Endothelial cell of umbilical vein (primary cell): ENCODE measurements at regions not wholly inside any gene's neighbourhood (a gene's known extent, or its start where the extent isn't known, plus 50 kb on each side); places are given as distances from the start of the nearest gene placed in this dataset.
"Not testable (repeated sequence)": the region's sequence is repeated elsewhere in the genome, so short reads cannot be mapped to it uniquely, and the experiment has no call there.

Experiments used
- BruUV-seq: library from RNA; stranded (reverse); fragments of 400-500 nt; replicated peaks from 2 replicates; lab custom pipeline; 2021; lab: Mats Ljungman, UMichigan
- CTCF ChIA-PET: fragments of 300-600, 350-600 bp; sonication (Branson Sonifier 250); formaldehyde crosslinking; loops from one replicate; lab custom pipeline; 2021; ENCODE audit warnings: antibody characterized with exemption, inconsistent platforms; lab: Charles Lee
- POLR2A ChIA-PET: fragments of 300-600, 350-600 bp; sonication (Branson Sonifier 250); formaldehyde crosslinking; loops from one replicate; lab custom pipeline; 2021; ENCODE audit warnings: antibody characterized with exemption, inconsistent platforms; lab: Charles Lee
- DNase-seq: peaks from one replicate; pipeline ENCODE4 v3.0.0-alpha.2; 2011; ENCODE audit warnings: low read depth, low spot score
- FAIRE-seq: peaks from 2 replicates; lab custom pipeline; 2011; peaks lifted over from hg19 to GRCh38; lab: Jason Lieb, UNC
- H2AFZ ChIP-seq: 2 replicates; pipeline ENCODE4 v1.6.0; 2012; ENCODE audit warnings: low read depth, low read length, control low read depth, inconsistent platforms
- H3K27ac ChIP-seq: 2 replicates; pipeline ENCODE4 v1.5.1; 2011; ENCODE audit warnings: low read depth, mild to moderate bottlenecking, control low read depth, low read length, moderate library complexity; ENCODE audit not compliant: insufficient read depth
- H3K27me3 ChIP-seq, 2 experiments: 2 replicates each; pipeline versions ENCODE4 v1.6.0 to v1.6.1; 2011; ENCODE audit warnings: low read length in 2 of 2, mixed read lengths in 1 of 2; ENCODE audit not compliant: control insufficient read depth in 2 of 2, insufficient read depth in 2 of 2
- H3K36me3 ChIP-seq, 2 experiments: 2 replicates in 1 of 2; 3 replicates in 1 of 2; pipeline ENCODE4 v1.5.1; 2011; ENCODE audit warnings: low read length in 2 of 2, mild to moderate bottlenecking in 1 of 2, moderate library complexity in 1 of 2; ENCODE audit not compliant: control insufficient read depth in 2 of 2, insufficient read depth in 2 of 2; ENCODE audit errors: extremely low read depth in 1 of 2
- H3K4me1 ChIP-seq: 3 replicates; pipeline ENCODE4 v1.5.1; 2011; ENCODE audit warnings: mild to moderate bottlenecking, low read length; ENCODE audit not compliant: control insufficient read depth, insufficient read depth; ENCODE audit errors: extremely low read depth
- H3K4me2 ChIP-seq: 2 replicates; pipeline ENCODE4 v1.6.1; 2011; ENCODE audit warnings: low read length, control low read depth, mixed read lengths; ENCODE audit not compliant: insufficient read depth
- H3K4me3 ChIP-seq, 3 experiments: fragments of 200-600 bp in 1 of 3; sonication (generic), shearing (Covaris generic) in 1 of 3; replicated peaks in 1 of 3; 2 replicates each; pipeline ENCODE4 v1.5.1; 2011 to 2016; ENCODE audit warnings: control low read depth in 3 of 3, low read length in 3 of 3, mild to moderate bottlenecking in 2 of 3, inconsistent platforms in 1 of 3, low read depth in 1 of 3, moderate library complexity in 1 of 3; ENCODE audit not compliant: insufficient read depth in 1 of 3
- H3K79me2 ChIP-seq: 2 replicates; pipeline ENCODE4 v1.6.0; 2012; ENCODE audit warnings: low read length, inconsistent platforms; ENCODE audit not compliant: control insufficient read depth, insufficient read depth
- H3K9ac ChIP-seq: replicated peaks from 2 replicates; pipeline ENCODE3; 2011; ENCODE audit warnings: low read length, control low read depth; ENCODE audit not compliant: insufficient read depth; ENCODE audit errors: extremely low read depth
- H3K9me1 ChIP-seq: replicated peaks from 3 replicates; pipeline ENCODE4 v1.6.0; 2011; ENCODE audit warnings: mild to moderate bottlenecking, low read length; ENCODE audit not compliant: control insufficient read depth, insufficient read depth; ENCODE audit errors: extremely low read depth
- H3K9me3 ChIP-seq: replicated peaks from 2 replicates; pipeline ENCODE4 v1.5.1; 2012; ENCODE audit warnings: low read length, inconsistent platforms; ENCODE audit not compliant: control insufficient read depth, insufficient read depth
- H4K20me1 ChIP-seq: replicated peaks from 2 replicates; pipeline ENCODE3; 2011; ENCODE audit warnings: mild to moderate bottlenecking, low read length; ENCODE audit not compliant: control insufficient read depth, insufficient read depth; ENCODE audit errors: extremely low read depth
- dilution Hi-C: fragments of 300-500 bp; cut with MboI; formaldehyde crosslinking; loops from one replicate; pipeline ENCODE4 v1.15.0; 2019; ENCODE audit warnings: low sequenced_read_pairs; ENCODE audit not compliant: extremely low pct_ligation_motif_present
- intact Hi-C: fragments of 100-400 bp; cut with micrococcal nuclease; formaldehyde crosslinking; loops from one replicate; pipeline ENCODE4 v1.10.0; 2022

GRCh38 chr16:29200135-29200601 lies 206.3 kb downstream of the NPIPB11 start:
- H3K4me3 ChIP-seq, dilution Hi-C loops, intact Hi-C loops, H4K20me1 ChIP-seq, H3K4me1 ChIP-seq, H3K9me1 ChIP-seq, H3K36me3 ChIP-seq, POLR2A ChIA-PET, BruUV-seq, H3K79me2 ChIP-seq, CTCF ChIA-PET, H3K27ac ChIP-seq, H3K9me3 ChIP-seq, H3K27me3 ChIP-seq, H3K9ac ChIP-seq: not testable (repeated sequence)
- peak overlapping the region; percentile 36 for H3K4me2 ChIP-seq
- DNase-seq (peak; percentile 50), FAIRE-seq (peak; percentile 94)
- H2AFZ ChIP-seq, result peak overlapping the region; percentile 57

- H3K9ac ChIP-seq, H3K9me1 ChIP-seq, H3K79me2 ChIP-seq, H4K20me1 ChIP-seq, H3K9me3 ChIP-seq, H3K27ac ChIP-seq, FAIRE-seq, CTCF ChIA-PET, DNase-seq, H3K27me3 ChIP-seq, POLR2A ChIA-PET, intact Hi-C loops, dilution Hi-C loops, H3K36me3 ChIP-seq, H2AFZ ChIP-seq, H3K4me1 ChIP-seq, H3K4me3 ChIP-seq, BruUV-seq, H3K4me2 ChIP-seq: not testable (repeated sequence)
Measured at GRCh38 chr16:29199626-29200025, 206.9 kb downstream of the NPIPB11 start.
